H1 (cell line): ENCODE measurements at regions not wholly inside any gene's neighbourhood (a gene's known extent, or its start where the extent isn't known, plus 50 kb on each side); places are given as distances from the start of the nearest gene placed in this dataset.

Experiments
- CTCF ChIA-PET: fragments of 300-600 bp; sonication (Branson Sonifier 250); formaldehyde crosslinking; loops from one replicate; lab custom pipeline; 2021; ENCODE audit not compliant: partially characterized antibody; lab: Charles Lee
- POLR2A ChIA-PET: fragments of 300-600 bp; sonication (Branson Sonifier 250); formaldehyde crosslinking; loops from one replicate; lab custom pipeline; 2021; ENCODE audit warnings: inconsistent platforms; ENCODE audit not compliant: partially characterized antibody; lab: Charles Lee
- DNase-seq, 2 experiments: peaks; one replicate each; pipeline versions ENCODE4 v3.0.0 to v3.0.0-alpha.2; 2010 to 2022; ENCODE audit warnings: low spot score in 2 of 2, low read depth in 1 of 2, mixed read lengths in 1 of 2
- FAIRE-seq: peaks from 2 replicates; lab custom pipeline; 2011; peaks lifted over from hg19 to GRCh38; lab: Jason Lieb, UNC
- H2AFZ ChIP-seq: 2 replicates; pipeline ENCODE4 v1.8.1; 2012; ENCODE audit warnings: low read length, inconsistent platforms
- H2AK5ac ChIP-seq: 2 replicates; pipeline ENCODE4 v1.6.1; 2013; ENCODE audit warnings: low read depth, low read length
- H2BK120ac ChIP-seq: replicated peaks from 2 replicates; pipeline ENCODE3; 2013; ENCODE audit warnings: low read depth, low read length, inconsistent platforms
- H2BK12ac ChIP-seq: 2 replicates; pipeline ENCODE4 v1.6.1; 2013; ENCODE audit warnings: low read depth, low read length
- H2BK15ac ChIP-seq: 2 replicates; pipeline ENCODE4 v1.6.1; 2013; ENCODE audit warnings: low read length
- H2BK20ac ChIP-seq: 2 replicates; pipeline ENCODE4 v1.6.1; 2013; ENCODE audit warnings: low read length
- H2BK5ac ChIP-seq: 2 replicates; pipeline ENCODE4 v1.6.1; 2013; ENCODE audit warnings: low read depth, low read length
- H3K14ac ChIP-seq: 2 replicates; pipeline ENCODE4 v1.6.1; 2013; ENCODE audit warnings: inconsistent platforms; ENCODE audit not compliant: insufficient read length
- H3K18ac ChIP-seq: 2 replicates; pipeline ENCODE4 v1.6.1; 2013; ENCODE audit warnings: low read length; ENCODE audit errors: extremely low read depth
- H3K23ac ChIP-seq: 2 replicates; pipeline ENCODE4 v1.6.1; 2013; ENCODE audit warnings: inconsistent platforms; ENCODE audit not compliant: insufficient read length
- H3K23me2 ChIP-seq: 2 replicates; pipeline ENCODE4 v1.6.1; 2013; ENCODE audit warnings: low read depth, low read length
- H3K27ac ChIP-seq: 2 replicates; pipeline ENCODE4 v1.6.1; 2011; ENCODE audit warnings: low read depth, low read length, inconsistent platforms
- H3K27me3 ChIP-seq, 4 experiments: replicated peaks in 1 of 4; 1 replicate in 1 of 4; 2 replicates in 3 of 4; pipeline versions ENCODE4 v1.6.1 to v1.8.1; 2011 to 2013; ENCODE audit warnings: low read length in 3 of 4, mild to moderate bottlenecking in 3 of 4, inconsistent platforms in 2 of 4, mixed read lengths in 2 of 4, moderate library complexity in 1 of 4; ENCODE audit not compliant: control insufficient read depth in 3 of 4, insufficient read depth in 3 of 4; ENCODE audit errors: extremely low read depth in 1 of 4
- H3K36me3 ChIP-seq, 4 experiments: 2 replicates each; pipeline versions ENCODE4 v1.6.1 to v1.8.1; 2011 to 2013; ENCODE audit warnings: mild to moderate bottlenecking in 4 of 4, low read length in 3 of 4, moderate library complexity in 2 of 4, control low read depth in 1 of 4, inconsistent platforms in 1 of 4; ENCODE audit not compliant: insufficient read depth in 4 of 4, control insufficient read depth in 2 of 4
- H3K4ac ChIP-seq: replicated peaks from 2 replicates; pipeline ENCODE3; 2013; ENCODE audit warnings: low read length, low read depth, mixed read lengths, inconsistent platforms; ENCODE audit not compliant: insufficient read length
- H3K4me1 ChIP-seq, 4 experiments: replicated peaks in 1 of 4; 1 replicate in 1 of 4; 2 replicates in 3 of 4; pipeline versions ENCODE4 v1.6.1 to v1.8.1; 2011 to 2013; ENCODE audit warnings: low read length in 3 of 4, inconsistent platforms in 2 of 4, mixed read lengths in 1 of 4; ENCODE audit not compliant: insufficient read depth in 4 of 4, control insufficient read depth in 3 of 4
- H3K4me2 ChIP-seq, 2 experiments: 2 replicates each; pipeline versions ENCODE4 v1.6.1 to v1.8.1; 2011 to 2013; ENCODE audit warnings: low read depth in 2 of 2, low read length in 2 of 2, control low read depth in 1 of 2, inconsistent platforms in 1 of 2, mild to moderate bottlenecking in 1 of 2; ENCODE audit not compliant: insufficient read depth in 1 of 2
- H3K4me3 ChIP-seq, 4 experiments: fragments of 200-600, 300-600 bp in 1 of 4; sonication (generic), shearing (Covaris generic), sonication (Bioruptor Twin) in 1 of 4; 2 replicates each; pipeline versions ENCODE4 v1.5.1 to v1.8.1; 2011 to 2016; ENCODE audit warnings: low read length in 4 of 4, low read depth in 3 of 4, control low read depth in 2 of 4, inconsistent platforms in 2 of 4, mild to moderate bottlenecking in 2 of 4, mixed read lengths in 1 of 4, moderate library complexity in 1 of 4; ENCODE audit not compliant: insufficient read depth in 2 of 4; ENCODE audit errors: extremely low read depth in 1 of 4
- H3K56ac ChIP-seq: replicated peaks from 2 replicates; pipeline ENCODE3; 2013; ENCODE audit warnings: low read depth, mild to moderate bottlenecking, mixed read lengths, low read length, inconsistent platforms; ENCODE audit not compliant: insufficient read length
- H3K79me1 ChIP-seq: 2 replicates; pipeline ENCODE4 v1.6.1; 2013; ENCODE audit warnings: low read depth, low read length, control low read depth
- H3K79me2 ChIP-seq, 2 experiments: 2 replicates each; pipeline versions ENCODE4 v1.6.1 to v1.8.1; 2012 to 2013; ENCODE audit warnings: low read length in 2 of 2, mild to moderate bottlenecking in 2 of 2, inconsistent platforms in 1 of 2; ENCODE audit not compliant: insufficient read depth in 2 of 2, control insufficient read depth in 1 of 2
- H3K9ac ChIP-seq, 4 experiments: replicated peaks in 1 of 4; 1 replicate in 1 of 4; 2 replicates in 3 of 4; pipeline versions ENCODE4 v1.6.1 to v1.8.1; 2011 to 2013; ENCODE audit warnings: low read depth in 3 of 4, low read length in 3 of 4, control low read depth in 2 of 4, mild to moderate bottlenecking in 2 of 4, moderate library complexity in 2 of 4, inconsistent platforms in 1 of 4; ENCODE audit errors: extremely low read depth in 1 of 4
- H3K9me3 ChIP-seq, 2 experiments: 2 replicates each; pipeline versions ENCODE4 v1.6.1 to v1.8.1; 2012 to 2013; ENCODE audit warnings: mild to moderate bottlenecking in 2 of 2, moderate library complexity in 2 of 2, control low read depth in 1 of 2, inconsistent platforms in 1 of 2, low read depth in 1 of 2, low read length in 1 of 2, mixed read lengths in 1 of 2; ENCODE audit not compliant: insufficient read depth in 2 of 2
- H4K20me1 ChIP-seq, 2 experiments: replicated peaks in 1 of 2; 2 replicates each; pipeline versions ENCODE3 to v1.8.1; 2011 to 2013; ENCODE audit warnings: inconsistent platforms in 2 of 2, low read length in 2 of 2, mild to moderate bottlenecking in 1 of 2; ENCODE audit not compliant: insufficient read depth in 2 of 2, control insufficient read depth in 1 of 2
- H4K5ac ChIP-seq: 2 replicates; pipeline ENCODE4 v1.6.1; 2013; ENCODE audit warnings: low read length, low read depth, mixed read lengths, inconsistent platforms; ENCODE audit not compliant: insufficient read length
- H4K8ac ChIP-seq: 2 replicates; pipeline ENCODE4 v1.8.0; 2013; ENCODE audit warnings: mild to moderate bottlenecking, moderate library complexity, low read length, inconsistent platforms; ENCODE audit not compliant: insufficient read depth; ENCODE audit errors: extremely low read depth
- H4K91ac ChIP-seq: replicated peaks from 2 replicates; pipeline ENCODE3; 2013; ENCODE audit warnings: low read length, mixed read lengths, inconsistent platforms; ENCODE audit not compliant: insufficient read length
- CREB1 ChIP-seq: IDR thresholded peaks from 2 replicates; pipeline ENCODE4 v1.6.1; 2012; ENCODE audit warnings: inconsistent platforms
- WGBS, 2 experiments: shearing (Covaris generic) in 1 of 2; methylation state at CpG; one replicate each; pipeline versions ENCODE4 v1.1.6 to v1.1.7; 2013 to 2015; ENCODE audit warnings: low lambda C conversion rate in 2 of 2, mixed read lengths in 2 of 2, inconsistent platforms in 1 of 2, low coverage in 1 of 2, missing lambda C conversion rate in 1 of 2; ENCODE audit not compliant: insufficient replicate concordance in 2 of 2, insufficient coverage in 1 of 2, insufficient read length in 1 of 2; ENCODE audit errors: extremely low coverage in 1 of 2, missing lambda C conversion rate in 1 of 2; 5-methylcytosine and 5-hydroxymethylcytosine counted together

DNA sequence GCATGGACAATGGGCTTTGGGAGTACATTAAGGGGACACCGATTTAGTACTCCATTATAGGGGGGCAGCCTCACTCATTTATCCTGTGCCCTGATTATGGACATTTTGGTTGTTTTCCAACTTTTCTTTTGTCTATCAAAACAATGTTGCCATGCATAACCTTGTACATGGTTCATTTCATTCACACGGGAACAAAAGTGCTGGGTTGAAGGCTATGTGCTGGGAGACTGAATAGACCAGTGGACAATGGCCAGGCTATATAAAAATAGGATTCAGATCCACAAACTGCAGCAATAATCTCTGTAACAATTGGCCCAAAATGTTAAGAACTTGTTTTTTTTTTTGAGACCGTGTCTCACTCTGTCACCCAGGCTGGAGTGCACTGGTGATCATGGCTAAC lies 100.7 kb upstream of the GMDS start:
- Histone ChIP-seq H3K27me3 (no peaks in the 10 kb centered on the region), H3K4me1 (no peaks in the 10 kb centered on the region), H2BK120ac (no peak overlapping the region), H2AK5ac (no peak overlapping the region), H3K4ac (no peak overlapping the region), H3K23me2 (no peaks in the 10 kb centered on the region), H2AFZ (no peak overlapping the region), H4K5ac (no peak overlapping the region), H3K14ac (no peak overlapping the region), H3K4me2 (no peak overlapping the region), H2BK20ac (no peak overlapping the region), H3K79me2 (no peaks in the 10 kb centered on the region), H3K4me3 (no peak overlapping the region), H2BK15ac (no peak overlapping the region), H3K79me1 (no peaks in the 10 kb centered on the region), H2BK12ac (no peak overlapping the region), H3K18ac (no peak overlapping the region), H4K20me1 (no peaks in the 10 kb centered on the region), H4K8ac (no peak overlapping the region), H3K23ac (no peak overlapping the region), H3K9ac (no peak overlapping the region), H3K9me3 (no peaks in the 10 kb centered on the region), H3K36me3 (no peaks in the 10 kb centered on the region; a peak in 1 of 8 replicates), H3K56ac (no peak overlapping the region), H3K27ac (no peak overlapping the region), H2BK5ac (no peak overlapping the region), H4K91ac (no peak overlapping the region)
- FAIRE-seq = no peak
- no peak for DNase-seq
- ChIA-PET POLR2A (no interaction called here), CTCF (interaction anchor here (1.7 kb wide), 1 partner anchor 137 kb away, joined by 14 read pairs; no protein-coding TSS in a partner anchor)
- WGBS, 2 experiments = 93% methylated on average over 3 of the region's 3 CpGs; no CpG with 5 or more reads in 1 of the 2 experiments
- TF ChIP-seq CREB1 = no peak
